Gastroesophageal sphincter (tissue), 3 donors: ENCODE measurements at regions not wholly inside any gene's neighbourhood (a gene's known extent, or its start where the extent isn't known, plus 50 kb on each side); places are given as distances from the start of the nearest gene placed in this dataset.

ENCODE experiments used
- CTCF ChIP-seq, 4 experiments: fragments of 200-600 bp in 2 of 4; fragments of 450-650 bp in 2 of 4; sonication (generic) in 1 of 4; IDR thresholded peaks; one replicate each; pipeline ENCODE4 v1.5.1; 2017 to 2019; ENCODE audit warnings: antibody characterized with exemption in 4 of 4, mild to moderate bottlenecking in 2 of 4, moderate library complexity in 2 of 4
- EP300 ChIP-seq: sonication (generic); formaldehyde crosslinking; IDR thresholded peaks from one replicate; pipeline ENCODE4 v1.6.1; 2017; ENCODE audit warnings: antibody characterized with exemption, mild to moderate bottlenecking
- POLR2A ChIP-seq, 2 donors: fragments of 450-650 bp; IDR thresholded peaks; one replicate each; pipeline ENCODE4 v1.6.1; 2017; ENCODE audit warnings: antibody characterized with exemption in 2 of 2, mild to moderate bottlenecking in 2 of 2, moderate library complexity in 1 of 2
- POLR2AphosphoS5 ChIP-seq: sonication (generic); formaldehyde crosslinking; IDR thresholded peaks from one replicate; pipeline ENCODE4 v1.6.1; 2017; ENCODE audit warnings: antibody characterized with exemption

GRCh38 chr12:47558625-47559345, 147.0 kb downstream of the RPAP3 start:
- TF ChIP-seq CTCF (IDR thresholded peaks at IDR 0.05) (no peak), POLR2AphosphoS5 (no peak), POLR2A (IDR thresholded peaks at IDR 0.05) (no peak), EP300 (no peak)
